ENCODE measurements at regions not wholly inside any gene's neighbourhood (a gene's known extent, or its start where the extent isn't known, plus 50 kb on each side); places are given as distances from the start of the nearest gene placed in this dataset.

DNA sequence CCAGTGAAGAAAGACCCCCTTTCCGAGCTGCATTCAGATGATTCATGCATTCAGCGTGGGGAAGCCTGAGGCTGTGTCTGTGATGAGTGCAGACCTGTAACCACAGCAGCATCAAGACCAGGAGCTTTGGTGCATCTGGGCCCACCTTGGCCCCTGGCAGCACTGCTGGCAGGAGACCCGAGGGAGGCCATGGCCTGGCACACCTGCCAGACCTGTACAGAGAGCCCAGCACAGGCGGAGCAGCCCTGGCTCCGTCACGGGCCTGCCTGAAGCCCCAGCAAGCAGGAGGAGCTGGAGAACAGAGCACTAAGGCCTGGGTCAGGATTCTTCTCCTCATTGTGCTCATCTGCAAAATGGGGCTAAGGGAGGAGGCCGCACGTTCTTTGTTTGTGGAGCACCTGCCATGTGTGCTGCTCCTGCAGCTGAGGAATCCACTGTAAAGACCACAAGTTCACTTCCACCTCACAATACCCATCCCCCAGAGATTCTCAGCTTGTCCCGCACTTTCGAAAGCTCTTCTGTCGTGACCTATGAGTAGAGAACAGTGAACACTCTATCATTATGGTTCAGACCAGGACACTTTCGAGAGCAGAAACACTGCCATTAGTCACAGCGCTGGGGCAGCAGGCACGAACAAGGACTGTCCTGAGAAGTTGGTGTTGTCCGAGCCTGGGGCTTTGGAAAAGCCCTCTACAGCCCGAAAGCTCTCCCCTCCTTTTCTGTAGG lies 144.4 kb upstream of the CST7 start:
- TF ChIP-seq, protein P1, sequence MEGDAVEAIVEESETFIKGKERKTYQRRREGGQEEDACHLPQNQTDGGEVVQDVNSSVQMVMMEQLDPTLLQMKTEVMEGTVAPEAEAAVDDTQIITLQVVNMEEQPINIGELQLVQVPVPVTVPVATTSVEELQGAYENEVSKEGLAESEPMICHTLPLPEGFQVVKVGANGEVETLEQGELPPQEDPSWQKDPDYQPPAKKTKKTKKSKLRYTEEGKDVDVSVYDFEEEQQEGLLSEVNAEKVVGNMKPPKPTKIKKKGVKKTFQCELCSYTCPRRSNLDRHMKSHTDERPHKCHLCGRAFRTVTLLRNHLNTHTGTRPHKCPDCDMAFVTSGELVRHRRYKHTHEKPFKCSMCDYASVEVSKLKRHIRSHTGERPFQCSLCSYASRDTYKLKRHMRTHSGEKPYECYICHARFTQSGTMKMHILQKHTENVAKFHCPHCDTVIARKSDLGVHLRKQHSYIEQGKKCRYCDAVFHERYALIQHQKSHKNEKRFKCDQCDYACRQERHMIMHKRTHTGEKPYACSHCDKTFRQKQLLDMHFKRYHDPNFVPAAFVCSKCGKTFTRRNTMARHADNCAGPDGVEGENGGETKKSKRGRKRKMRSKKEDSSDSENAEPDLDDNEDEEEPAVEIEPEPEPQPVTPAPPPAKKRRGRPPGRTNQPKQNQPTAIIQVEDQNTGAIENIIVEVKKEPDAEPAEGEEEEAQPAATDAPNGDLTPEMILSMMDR (conservative IDR thresholded peaks at IDR 0.05; ENCODE audit: low read length) = no peak
- no peak for TF ChIP-seq EZH2phosphoT487 (IDR thresholded peaks at IDR 0.05; ENCODE audit: borderline replicate concordance)

Measured in Loucy (cell line).